ENCODE measurements at regions not wholly inside any gene's neighbourhood (a gene's known extent, or its start where the extent isn't known, plus 50 kb on each side); places are given as distances from the start of the nearest gene placed in this dataset.

GRCh38 chr2:60053791-60054190 is 499.7 kb downstream of the BCL11A start:
- no peak for DNase-seq (ENCODE audit: low spot score in 2 of 2, unreplicated experiment in 2 of 2)
- Mint-ChIP-seq H3K4me3 (no peak overlapping the region), H3K9me3 (peaks cover 3% of the 10 kb centered on the region), H3K4me1 (peaks cover 3% of the 10 kb centered on the region), H3K36me3 (no peaks in the 10 kb centered on the region), H3K27me3 (ENCODE audit: low read depth) (no peaks in the 10 kb centered on the region), H3K27ac (no peak overlapping the region)
- no peak for TF ChIP-seq CTCF (IDR thresholded peaks at IDR 0.05; ENCODE audit: unreplicated experiment)

GRCh38 chr2:60052601-60053000 is 500.9 kb downstream of the BCL11A start:
- Mint-ChIP-seq H3K4me3 (no peak overlapping the region), H3K9me3 (no peaks in the 10 kb centered on the region), H3K4me1 (peaks cover 3% of the 10 kb centered on the region), H3K27me3 (ENCODE audit: low read depth) (no peaks in the 10 kb centered on the region), H3K36me3 (no peaks in the 10 kb centered on the region), H3K27ac (no peak overlapping the region)
- no peak for DNase-seq (ENCODE audit: low spot score in 2 of 2, unreplicated experiment in 2 of 2)
- TF ChIP-seq CTCF (IDR thresholded peaks at IDR 0.05; ENCODE audit: unreplicated experiment), result no peak

GRCh38 chr2:60051991-60052390 is 501.5 kb downstream of the BCL11A start:
- TF ChIP-seq CTCF (IDR thresholded peaks at IDR 0.05; ENCODE audit: unreplicated experiment), result no peak
- no peaks in the 10 kb centered on the region for H3K9me3 Mint-ChIP-seq
- no peak overlapping the region for H3K4me3 Mint-ChIP-seq
- no peaks in the 10 kb centered on the region for H3K27me3 Mint-ChIP-seq (ENCODE audit: low read depth)
- peaks cover 3% of the 10 kb centered on the region for H3K4me1 Mint-ChIP-seq
- no peaks in the 10 kb centered on the region for H3K36me3 Mint-ChIP-seq
- no peak overlapping the region for H3K27ac Mint-ChIP-seq
- DNase-seq (ENCODE audit: low spot score in 2 of 2, unreplicated experiment in 2 of 2), result no peak

- Mint-ChIP-seq H3K9me3 (peaks cover 5% of the 10 kb centered on the region), H3K36me3 (no peaks in the 10 kb centered on the region), H3K4me3 (no peak overlapping the region), H3K27ac (no peak overlapping the region), H3K27me3 (ENCODE audit: low read depth) (no peaks in the 10 kb centered on the region), H3K4me1 (no peaks in the 10 kb centered on the region)
- no peak for TF ChIP-seq CTCF (IDR thresholded peaks at IDR 0.05; ENCODE audit: unreplicated experiment)
- DNase-seq (ENCODE audit: low spot score in 2 of 2, unreplicated experiment in 2 of 2), result no peak
Measured at GRCh38 chr2:60047944-60048525, 505.4 kb downstream of the BCL11A start.

- no peak for DNase-seq (ENCODE audit: low spot score in 2 of 2, unreplicated experiment in 2 of 2)
- Mint-ChIP-seq H3K4me3 (no peak overlapping the region), H3K36me3 (no peaks in the 10 kb centered on the region), H3K4me1 (no peaks in the 10 kb centered on the region), H3K27ac (no peak overlapping the region), H3K9me3 (peaks cover 5% of the 10 kb centered on the region), H3K27me3 (ENCODE audit: low read depth) (no peaks in the 10 kb centered on the region)
- TF ChIP-seq CTCF (IDR thresholded peaks at IDR 0.05; ENCODE audit: unreplicated experiment), result no peak
Measured at GRCh38 chr2:60047347-60047746, 506.1 kb downstream of the BCL11A start.

GRCh38 chr2:60046529-60046928 is 506.9 kb downstream of the BCL11A start:
- Mint-ChIP-seq H3K4me1 (no peaks in the 10 kb centered on the region), H3K36me3 (no peaks in the 10 kb centered on the region), H3K9me3 (peaks cover 5% of the 10 kb centered on the region), H3K4me3 (no peak overlapping the region), H3K27me3 (ENCODE audit: low read depth) (no peaks in the 10 kb centered on the region), H3K27ac (no peak overlapping the region)
- DNase-seq (ENCODE audit: low spot score in 2 of 2, unreplicated experiment in 2 of 2), result no peak
- no peak for TF ChIP-seq CTCF (IDR thresholded peaks at IDR 0.05; ENCODE audit: unreplicated experiment)

All from mesothelial cell of epicardium (in vitro differentiated cells).